GM23338 (cell line): ENCODE measurements at regions not wholly inside any gene's neighbourhood (a gene's known extent, or its start where the extent isn't known, plus 50 kb on each side); places are given as distances from the start of the nearest gene placed in this dataset.

Source experiments
- ATAC-seq: fragments of 200-7000 bp; cut with Tn5 transposase; 3 replicates; pipeline ENCODE4 v1.9.1; 2020
- DNase-seq: peaks from one replicate; pipeline ENCODE4 v3.0.0-alpha.2; 2015; ENCODE audit warnings: low spot score
- H2AFZ ChIP-seq: fragments of 200-600 bp; sonication (generic); 2 replicates; pipeline ENCODE4 v1.8.0; 2016; ENCODE audit warnings: antibody characterized with exemption, mild to moderate bottlenecking, moderate library complexity
- H3F3A ChIP-seq: fragments of 200-600 bp; sonication (generic); replicated peaks from 2 replicates; pipeline ENCODE4 v1.8.0; 2017; ENCODE audit warnings: antibody characterized with exemption, mixed run types, low read depth
- H3K27ac ChIP-seq: fragments of 200-600 bp; sonication (generic); 2 replicates; pipeline ENCODE4 v1.6.1; 2016; ENCODE audit warnings: low read depth
- H3K27me3 ChIP-seq: fragments of 200-600 bp; sonication (generic); 2 replicates; pipeline ENCODE4 v1.8.0; 2016; ENCODE audit warnings: mild to moderate bottlenecking, mixed run types, moderate library complexity; ENCODE audit not compliant: insufficient read depth
- H3K36me3 ChIP-seq: fragments of 200-600 bp; sonication (generic); 2 replicates; pipeline ENCODE4 v1.8.0; 2016; ENCODE audit warnings: mild to moderate bottlenecking; ENCODE audit not compliant: insufficient read depth
- H3K4me1 ChIP-seq: fragments of 200-600 bp; sonication (generic); 2 replicates; pipeline ENCODE4 v1.8.0; 2016; ENCODE audit warnings: mild to moderate bottlenecking, moderate library complexity; ENCODE audit not compliant: insufficient read depth
- H3K4me2 ChIP-seq: fragments of 200-600 bp; sonication (generic); 2 replicates; pipeline ENCODE4 v1.7.1; 2017; ENCODE audit warnings: mixed run types
- H3K4me3 ChIP-seq: fragments of 200-600 bp; sonication (generic); 2 replicates; pipeline ENCODE4 v1.6.1; 2016; ENCODE audit warnings: mixed run types
- H3K79me2 ChIP-seq: fragments of 200-600 bp; sonication (generic); replicated peaks from 2 replicates; pipeline ENCODE4 v1.8.0; 2017; ENCODE audit warnings: mild to moderate bottlenecking; ENCODE audit not compliant: insufficient read depth
- H3K9me2 ChIP-seq: fragments of 200-600 bp; sonication (generic); 2 replicates; pipeline ENCODE4 v1.8.0; 2017; ENCODE audit not compliant: insufficient read depth
- H4K20me1 ChIP-seq: fragments of 200-600 bp; sonication (generic); replicated peaks from 2 replicates; pipeline ENCODE4 v1.8.0; 2017; ENCODE audit warnings: mild to moderate bottlenecking; ENCODE audit not compliant: insufficient read depth
- H3K27ac Mint-ChIP-seq: 2 replicates; pipeline ENCODE4 v1.8.0; 2020; ENCODE audit warnings: inconsistent platforms, mild to moderate bottlenecking, moderate library complexity, mixed read lengths
- H3K27me3 Mint-ChIP-seq: 3 replicates; pipeline ENCODE4 v1.8.0; 2022; ENCODE audit warnings: low read depth, mild to moderate bottlenecking, moderate library complexity, mixed read lengths, inconsistent platforms; ENCODE audit not compliant: insufficient read depth, poor library complexity
- H3K36me3 Mint-ChIP-seq: 3 replicates; pipeline ENCODE4 v1.8.0; 2021; ENCODE audit warnings: low read depth, mild to moderate bottlenecking, inconsistent platforms, moderate library complexity, mixed read lengths
- H3K4me1 Mint-ChIP-seq: 3 replicates; pipeline ENCODE4 v1.8.0; 2020; ENCODE audit warnings: mild to moderate bottlenecking, inconsistent platforms, mixed read lengths
- H3K4me3 Mint-ChIP-seq: 3 replicates; pipeline ENCODE4 v1.8.0; 2021; ENCODE audit warnings: moderate library complexity, mild to moderate bottlenecking, inconsistent platforms, mixed read lengths
- H3K9me3 Mint-ChIP-seq: 3 replicates; pipeline ENCODE4 v1.8.0; 2020; ENCODE audit warnings: moderate library complexity, mild to moderate bottlenecking, inconsistent platforms, mixed read lengths
- ETS1 ChIP-seq: IDR thresholded peaks from 2 replicates; pipeline ENCODE4 v1.6.1; 2016; ENCODE audit warnings: antibody characterized with exemption
- JUNB ChIP-seq: IDR thresholded peaks from one replicate; pipeline ENCODE4 v1.6.1; 2016; ENCODE audit warnings: antibody characterized with exemption; ENCODE audit not compliant: unreplicated experiment
- POLR2AphosphoS5 ChIP-seq: IDR thresholded peaks from 2 replicates; pipeline ENCODE4 v1.6.1; 2016; ENCODE audit warnings: antibody characterized with exemption, low read depth
- STAT1 ChIP-seq: IDR thresholded peaks from one replicate; pipeline ENCODE4 v1.6.1; 2016; ENCODE audit warnings: antibody characterized with exemption; ENCODE audit not compliant: unreplicated experiment
- ZNF114 ChIP-seq: fragments of 250-450 bp; sonication (Bioruptor Pico); IDR thresholded peaks from 2 replicates; pipeline ENCODE4 v1.5.0; 2020; ENCODE audit warnings: mild to moderate bottlenecking, moderate library complexity
- TF ChIP-seq, protein P1 (sequence below): fragments of 250-450 bp; sonication (Bioruptor Pico); IDR thresholded peaks from 2 replicates; pipeline ENCODE4 v1.5.0; 2020; ENCODE audit warnings: mild to moderate bottlenecking, moderate library complexity

GRCh38 chr18:78611869-78612268, 367.7 kb upstream of the SALL3 start:
- H3K9me3 Mint-ChIP-seq: peaks cover 84% of the 10 kb centered on the region
- no peak for ATAC-seq

DNA sequence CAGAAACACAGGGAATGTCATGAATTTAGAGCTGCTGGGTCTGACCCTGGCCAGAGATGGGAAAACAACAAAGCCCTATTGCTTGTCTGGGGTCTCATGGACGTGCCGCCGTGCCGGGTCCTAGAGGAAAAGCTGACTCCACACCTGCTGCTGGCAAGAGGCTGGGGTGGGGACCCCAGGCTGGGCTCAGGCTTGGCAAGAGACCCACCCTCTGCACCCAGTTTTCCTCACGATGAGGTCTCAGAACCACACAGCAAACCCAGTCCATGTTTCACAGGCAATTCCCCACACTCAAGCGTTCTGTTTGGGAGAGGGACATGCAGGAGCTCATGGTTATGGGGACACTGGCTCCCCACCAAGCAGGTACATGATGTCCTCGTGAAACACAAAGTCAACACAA, 367.3 kb upstream of the SALL3 start:
- no peak for ATAC-seq
- peaks cover 3% of the 10 kb centered on the region for H3K27me3 Mint-ChIP-seq
- no peak overlapping the region for H3K4me3 Mint-ChIP-seq
- H3K4me1 Mint-ChIP-seq: no peaks in the 10 kb centered on the region
- H3F3A ChIP-seq: no peaks in the 10 kb centered on the region
- H2AFZ ChIP-seq: no peak overlapping the region
- no peak overlapping the region for H3K4me3 ChIP-seq
- peaks cover 21% of the 10 kb centered on the region for H3K36me3 Mint-ChIP-seq
- DNase-seq: no peak
- H3K27ac Mint-ChIP-seq: no peak overlapping the region
- H4K20me1 ChIP-seq: no peaks in the 10 kb centered on the region
- H3K4me1 ChIP-seq: no peaks in the 10 kb centered on the region
- no peaks in the 10 kb centered on the region for H3K27me3 ChIP-seq
- H3K4me2 ChIP-seq: no peak overlapping the region
- peaks cover 84% of the 10 kb centered on the region for H3K9me3 Mint-ChIP-seq
- H3K9me2 ChIP-seq: no peaks in the 10 kb centered on the region
- H3K79me2 ChIP-seq: no peaks in the 10 kb centered on the region
- H3K27ac ChIP-seq: no peak overlapping the region
- H3K36me3 ChIP-seq: no peaks in the 10 kb centered on the region
- TF ChIP-seq POLR2AphosphoS5 (no peak), ZNF114 (CRISPR knock-in tag) (no peak), JUNB (no peak), ETS1 (no peak)

More at GRCh38 chr18:78611869-78612268, 367.7 kb upstream of the SALL3 start:
- no peak overlapping the region for H3K27ac ChIP-seq
- TF ChIP-seq STAT1: no peak
- TF ChIP-seq, protein P1, sequence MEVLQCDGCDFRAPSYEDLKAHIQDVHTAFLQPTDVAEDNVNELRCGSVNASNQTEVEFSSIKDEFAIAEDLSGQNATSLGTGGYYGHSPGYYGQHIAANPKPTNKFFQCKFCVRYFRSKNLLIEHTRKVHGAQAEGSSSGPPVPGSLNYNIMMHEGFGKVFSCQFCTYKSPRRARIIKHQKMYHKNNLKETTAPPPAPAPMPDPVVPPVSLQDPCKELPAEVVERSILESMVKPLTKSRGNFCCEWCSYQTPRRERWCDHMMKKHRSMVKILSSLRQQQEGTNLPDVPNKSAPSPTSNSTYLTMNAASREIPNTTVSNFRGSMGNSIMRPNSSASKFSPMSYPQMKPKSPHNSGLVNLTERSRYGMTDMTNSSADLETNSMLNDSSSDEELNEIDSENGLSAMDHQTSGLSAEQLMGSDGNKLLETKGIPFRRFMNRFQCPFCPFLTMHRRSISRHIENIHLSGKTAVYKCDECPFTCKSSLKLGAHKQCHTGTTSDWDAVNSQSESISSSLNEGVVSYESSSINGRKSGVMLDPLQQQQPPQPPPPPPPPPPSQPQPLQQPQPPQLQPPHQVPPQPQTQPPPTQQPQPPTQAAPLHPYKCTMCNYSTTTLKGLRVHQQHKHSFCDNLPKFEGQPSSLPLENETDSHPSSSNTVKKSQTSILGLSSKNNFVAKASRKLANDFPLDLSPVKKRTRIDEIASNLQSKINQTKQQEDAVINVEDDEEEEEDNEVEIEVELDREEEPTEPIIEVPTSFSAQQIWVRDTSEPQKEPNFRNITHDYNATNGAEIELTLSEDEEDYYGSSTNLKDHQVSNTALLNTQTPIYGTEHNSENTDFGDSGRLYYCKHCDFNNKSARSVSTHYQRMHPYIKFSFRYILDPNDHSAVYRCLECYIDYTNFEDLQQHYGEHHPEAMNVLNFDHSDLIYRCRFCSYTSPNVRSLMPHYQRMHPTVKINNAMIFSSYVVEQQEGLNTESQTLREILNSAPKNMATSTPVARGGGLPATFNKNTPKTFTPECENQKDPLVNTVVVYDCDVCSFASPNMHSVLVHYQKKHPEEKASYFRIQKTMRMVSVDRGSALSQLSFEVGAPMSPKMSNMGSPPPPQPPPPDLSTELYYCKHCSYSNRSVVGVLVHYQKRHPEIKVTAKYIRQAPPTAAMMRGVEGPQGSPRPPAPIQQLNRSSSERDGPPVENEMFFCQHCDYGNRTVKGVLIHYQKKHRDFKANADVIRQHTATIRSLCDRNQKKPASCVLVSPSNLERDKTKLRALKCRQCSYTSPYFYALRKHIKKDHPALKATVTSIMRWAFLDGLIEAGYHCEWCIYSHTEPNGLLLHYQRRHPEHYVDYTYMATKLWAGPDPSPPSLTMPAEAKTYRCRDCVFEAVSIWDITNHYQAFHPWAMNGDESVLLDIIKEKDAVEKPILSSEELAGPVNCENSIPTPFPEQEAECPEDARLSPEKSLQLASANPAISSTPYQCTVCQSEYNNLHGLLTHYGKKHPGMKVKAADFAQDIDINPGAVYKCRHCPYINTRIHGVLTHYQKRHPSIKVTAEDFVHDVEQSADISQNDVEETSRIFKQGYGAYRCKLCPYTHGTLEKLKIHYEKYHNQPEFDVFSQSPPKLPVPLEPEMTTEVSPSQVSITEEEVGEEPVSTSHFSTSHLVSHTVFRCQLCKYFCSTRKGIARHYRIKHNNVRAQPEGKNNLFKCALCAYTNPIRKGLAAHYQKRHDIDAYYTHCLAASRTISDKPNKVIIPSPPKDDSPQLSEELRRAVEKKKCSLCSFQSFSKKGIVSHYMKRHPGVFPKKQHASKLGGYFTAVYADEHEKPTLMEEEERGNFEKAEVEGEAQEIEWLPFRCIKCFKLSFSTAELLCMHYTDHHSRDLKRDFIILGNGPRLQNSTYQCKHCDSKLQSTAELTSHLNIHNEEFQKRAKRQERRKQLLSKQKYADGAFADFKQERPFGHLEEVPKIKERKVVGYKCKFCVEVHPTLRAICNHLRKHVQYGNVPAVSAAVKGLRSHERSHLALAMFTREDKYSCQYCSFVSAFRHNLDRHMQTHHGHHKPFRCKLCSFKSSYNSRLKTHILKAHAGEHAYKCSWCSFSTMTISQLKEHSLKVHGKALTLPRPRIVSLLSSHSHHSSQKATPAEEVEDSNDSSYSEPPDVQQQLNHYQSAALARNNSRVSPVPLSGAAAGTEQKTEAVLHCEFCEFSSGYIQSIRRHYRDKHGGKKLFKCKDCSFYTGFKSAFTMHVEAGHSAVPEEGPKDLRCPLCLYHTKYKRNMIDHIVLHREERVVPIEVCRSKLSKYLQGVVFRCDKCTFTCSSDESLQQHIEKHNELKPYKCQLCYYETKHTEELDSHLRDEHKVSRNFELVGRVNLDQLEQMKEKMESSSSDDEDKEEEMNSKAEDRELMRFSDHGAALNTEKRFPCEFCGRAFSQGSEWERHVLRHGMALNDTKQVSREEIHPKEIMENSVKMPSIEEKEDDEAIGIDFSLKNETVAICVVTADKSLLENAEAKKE (CRISPR knock-in tag): no peak
- H3K36me3 ChIP-seq: no peaks in the 10 kb centered on the region
- Mint-ChIP-seq H3K4me1 (no peaks in the 10 kb centered on the region), H3K27ac (no peak overlapping the region), H3K36me3 (peaks cover 24% of the 10 kb centered on the region), H3K4me3 (no peak overlapping the region), H3K27me3 (peaks cover 3% of the 10 kb centered on the region)
- H3K4me2 ChIP-seq: no peak overlapping the region
- no peaks in the 10 kb centered on the region for H3F3A ChIP-seq
- H3K79me2 ChIP-seq: no peaks in the 10 kb centered on the region
- H4K20me1 ChIP-seq: no peaks in the 10 kb centered on the region
- no peaks in the 10 kb centered on the region for H3K9me2 ChIP-seq
- no peaks in the 10 kb centered on the region for H3K4me1 ChIP-seq
- no peak overlapping the region for H2AFZ ChIP-seq
- no peak overlapping the region for H3K4me3 ChIP-seq
- H3K27me3 ChIP-seq: no peaks in the 10 kb centered on the region
- no peak for DNase-seq
